Spleen (tissue), 11 donors: ENCODE measurements at regions not wholly inside any gene's neighbourhood (a gene's known extent, or its start where the extent isn't known, plus 50 kb on each side); places are given as distances from the start of the nearest gene placed in this dataset.

Source experiments
- DNase-seq: peaks from one replicate; pipeline ENCODE4 v3.0.0-alpha.2; 2020
- H3K27ac ChIP-seq, 8 donors: fragments of 200-600 bp; sonication (generic) in 7 of 8; 1 replicate in 4 of 8; 2 replicates in 4 of 8; pipeline versions ENCODE4 v1.5.0 to v1.8.0; 2016 to 2021; ENCODE audit warnings: inconsistent platforms in 4 of 8, mild to moderate bottlenecking in 4 of 8, moderate library complexity in 1 of 8
- H3K27me3 ChIP-seq, 7 donors: fragments of 200-600 bp; sonication (generic) in 6 of 7; replicated peaks in 1 of 7; 1 replicate in 4 of 7; 2 replicates in 3 of 7; pipeline versions ENCODE4 v1.5.0 to v1.8.0; 2016 to 2021; ENCODE audit warnings: inconsistent platforms in 3 of 7, mild to moderate bottlenecking in 1 of 7
- H3K36me3 ChIP-seq, 6 donors: fragments of 200-600 bp; sonication (generic) in 5 of 6; 1 replicate in 4 of 6; 2 replicates in 2 of 6; pipeline versions ENCODE4 v1.5.0 to v1.8.0; 2016 to 2021; ENCODE audit warnings: inconsistent platforms in 2 of 6
- H3K4me1 ChIP-seq, 6 donors: fragments of 200-600 bp; sonication (generic) in 5 of 6; 1 replicate in 3 of 6; 2 replicates in 3 of 6; pipeline versions ENCODE4 v1.5.0 to v1.8.0; 2016 to 2021; ENCODE audit warnings: inconsistent platforms in 3 of 6
- H3K4me3 ChIP-seq, 8 donors: fragments of 200-600 bp; sonication (generic) in 7 of 8; 1 replicate in 4 of 8; 2 replicates in 4 of 8; pipeline versions ENCODE4 v1.5.0 to v1.8.0; 2016 to 2021; ENCODE audit warnings: inconsistent platforms in 4 of 8, mild to moderate bottlenecking in 4 of 8, moderate library complexity in 2 of 8
- H3K9me3 ChIP-seq, 8 donors: fragments of 200-600 bp; sonication (generic) in 7 of 8; 1 replicate in 4 of 8; 2 replicates in 4 of 8; pipeline versions ENCODE4 v1.5.0 to v1.8.0; 2016 to 2021; ENCODE audit warnings: inconsistent platforms in 4 of 8
- POLR2A ChIP-seq, 3 donors: fragments of 450-650 bp; IDR thresholded peaks; one replicate each; pipeline ENCODE4 v1.5.1; 2017; ENCODE audit warnings: antibody characterized with exemption in 3 of 3, mild to moderate bottlenecking in 1 of 3
- POLR2AphosphoS5 ChIP-seq, 3 donors: sonication (generic); formaldehyde crosslinking; IDR thresholded peaks; one replicate each; pipeline ENCODE4 v1.5.1; 2017; ENCODE audit warnings: antibody characterized with exemption in 3 of 3
- WGBS, 5 donors: extraction: QIAGEN DNeasy Blood & Tissue Kit in 3 of 5; methylation state at CpG; one replicate each; pipeline versions ENCODE4 v1.1.5 to v1.1.7; 2013 to 2018; 5-methylcytosine and 5-hydroxymethylcytosine counted together
- intact Hi-C: fragments of 100-400 bp; cut with DNase I; formaldehyde crosslinking; loops from one replicate; pipeline ENCODE4 v1.15.0; 2023; ENCODE audit warnings: low total_unique reads
- TF ChIP-seq, protein P1 (sequence below), 11 experiments: fragments of 200-600 bp in 7 of 11; fragments of 450-650 bp in 4 of 11; sonication (generic) in 4 of 11; IDR thresholded peaks in 8 of 11; conservative IDR thresholded peaks in 3 of 11; 1 replicate in 7 of 11; 2 replicates in 4 of 11; pipeline versions ENCODE4 v1.4.0 to v1.8.0; 2016 to 2021; ENCODE audit warnings: antibody characterized with exemption in 11 of 11, inconsistent platforms in 4 of 11, mild to moderate bottlenecking in 1 of 11
- donor health status: healthy with polysubstance abuse.
- donor health status: DM: no; HTN: no; CAD: no; lungs with moderate emphysema.
- donor health status: DM: no; HTN: no; CAD: no.
- donor health status: Bipolar disorder and iron deficiency.
- donor health status: healthy.
- donor health status: DM: no; HTN: no; CAD: no.
- donor health status: DM: yes; HTN: yes; CAD: no.

DNA sequence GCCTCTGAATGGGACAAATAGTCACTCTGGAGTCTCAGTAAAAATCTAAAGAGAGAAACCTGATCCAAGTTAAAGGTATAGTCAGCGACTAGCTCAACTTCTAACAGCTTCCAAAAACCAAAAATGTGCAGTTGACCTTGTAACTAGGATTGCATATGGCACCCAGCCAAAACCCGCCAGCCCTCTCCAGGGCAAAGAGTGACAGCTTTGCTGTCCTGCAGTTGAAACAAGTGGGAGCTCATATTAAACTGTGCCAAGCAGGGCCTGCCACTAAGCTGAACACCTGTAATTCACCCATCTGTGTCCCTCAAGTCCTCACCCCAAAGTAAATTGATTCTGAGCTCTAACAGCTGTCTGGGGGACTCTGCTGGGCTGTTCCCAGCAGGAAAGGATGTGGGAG lies 695.3 kb downstream of the MAFB start:
- TF ChIP-seq, protein P1, sequence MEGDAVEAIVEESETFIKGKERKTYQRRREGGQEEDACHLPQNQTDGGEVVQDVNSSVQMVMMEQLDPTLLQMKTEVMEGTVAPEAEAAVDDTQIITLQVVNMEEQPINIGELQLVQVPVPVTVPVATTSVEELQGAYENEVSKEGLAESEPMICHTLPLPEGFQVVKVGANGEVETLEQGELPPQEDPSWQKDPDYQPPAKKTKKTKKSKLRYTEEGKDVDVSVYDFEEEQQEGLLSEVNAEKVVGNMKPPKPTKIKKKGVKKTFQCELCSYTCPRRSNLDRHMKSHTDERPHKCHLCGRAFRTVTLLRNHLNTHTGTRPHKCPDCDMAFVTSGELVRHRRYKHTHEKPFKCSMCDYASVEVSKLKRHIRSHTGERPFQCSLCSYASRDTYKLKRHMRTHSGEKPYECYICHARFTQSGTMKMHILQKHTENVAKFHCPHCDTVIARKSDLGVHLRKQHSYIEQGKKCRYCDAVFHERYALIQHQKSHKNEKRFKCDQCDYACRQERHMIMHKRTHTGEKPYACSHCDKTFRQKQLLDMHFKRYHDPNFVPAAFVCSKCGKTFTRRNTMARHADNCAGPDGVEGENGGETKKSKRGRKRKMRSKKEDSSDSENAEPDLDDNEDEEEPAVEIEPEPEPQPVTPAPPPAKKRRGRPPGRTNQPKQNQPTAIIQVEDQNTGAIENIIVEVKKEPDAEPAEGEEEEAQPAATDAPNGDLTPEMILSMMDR (IDR thresholded peaks at IDR 0.05 in 8 of 11, conservative IDR thresholded peaks at IDR 0.05 in 3 of 11) = no peak
- TF ChIP-seq POLR2AphosphoS5 (IDR thresholded peaks at IDR 0.05) (no peak), POLR2A (IDR thresholded peaks at IDR 0.05) (no peak)
- peaks cover 0 to 26% (median 15%) of the 10 kb centered on the region in 8 donors for H3K9me3 ChIP-seq
- intact Hi-C loops = no loop called here
- H3K27me3 ChIP-seq = peaks cover 0 to 5% (median 0%) of the 10 kb centered on the region in 7 donors
- no peak overlapping the region for H3K27ac ChIP-seq
- no peak for DNase-seq
- 52 to 73% (median 59%) methylated on average over 2 of the region's 2 CpGs for WGBS, 5 donors
- no peak overlapping the region for H3K4me3 ChIP-seq
- no peaks in the 10 kb centered on the region for H3K36me3 ChIP-seq
- H3K4me1 ChIP-seq = no peaks in the 10 kb centered on the region

DNA sequence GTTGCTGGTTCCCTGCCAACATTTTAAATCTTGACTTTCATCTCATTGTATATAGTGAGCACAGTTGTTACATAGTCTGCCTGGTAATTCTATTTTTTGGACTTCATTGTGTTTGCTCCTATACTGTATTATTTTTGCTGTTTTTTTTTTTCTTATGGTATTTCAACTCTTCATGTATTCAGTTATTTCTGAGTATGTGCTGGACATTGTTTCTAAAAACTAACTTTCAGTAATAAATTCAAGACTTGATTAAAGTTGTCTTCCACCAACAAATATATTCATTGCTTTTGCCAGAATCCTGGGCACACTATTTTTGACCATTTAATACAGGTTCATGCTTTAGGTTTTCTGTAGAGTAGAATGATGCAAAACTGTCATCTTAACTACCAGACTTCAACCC lies 698.3 kb downstream of the MAFB start:
- Histone ChIP-seq H3K4me1 (peaks cover 0 to 14% (median 2%) of the 10 kb centered on the region in 6 donors), H3K4me3 (no peak overlapping the region), H3K9me3 (peaks cover 0 to 22% (median 15%) of the 10 kb centered on the region in 8 donors), H3K36me3 (no peaks in the 10 kb centered on the region), H3K27me3 (no peaks in the 10 kb centered on the region), H3K27ac (no peak overlapping the region)
- intact Hi-C loops = no loop called here
- DNase-seq = no peak
- TF ChIP-seq, protein P1 (IDR thresholded peaks at IDR 0.05 in 8 of 11, conservative IDR thresholded peaks at IDR 0.05 in 3 of 11) = no peak
- no peak for TF ChIP-seq POLR2A (IDR thresholded peaks at IDR 0.05)
- no peak for TF ChIP-seq POLR2AphosphoS5 (IDR thresholded peaks at IDR 0.05)

DNA sequence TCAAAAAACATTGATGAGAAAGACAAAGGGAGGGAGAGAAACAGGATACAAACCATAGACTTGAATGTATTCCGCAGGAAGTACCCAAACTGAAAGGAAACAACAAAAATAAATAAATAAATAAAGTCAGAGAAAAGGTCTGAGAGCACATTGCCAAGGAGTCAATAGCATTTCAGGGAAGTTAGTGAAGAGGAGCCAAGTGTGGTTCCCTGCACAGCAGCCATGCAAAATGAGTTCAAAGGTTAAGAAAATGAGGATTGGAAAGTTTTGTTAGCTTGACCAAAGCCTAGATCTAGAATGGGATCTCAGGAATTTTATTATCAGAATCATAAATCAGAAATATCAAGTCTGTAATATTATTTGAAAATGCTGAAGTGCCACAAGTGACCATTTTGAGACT lies 700.0 kb downstream of the MAFB start:
- H3K9me3 ChIP-seq = peaks cover 0 to 22% (median 15%) of the 10 kb centered on the region in 8 donors
- H3K4me3 ChIP-seq = no peak overlapping the region
- no peak for DNase-seq
- H3K27me3 ChIP-seq = no peaks in the 10 kb centered on the region
- 0% methylated on average over 1 of the region's 1 CpG for WGBS, 5 donors
- TF ChIP-seq, protein P1 (IDR thresholded peaks at IDR 0.05 in 8 of 11, conservative IDR thresholded peaks at IDR 0.05 in 3 of 11) = no peak
- no peak for TF ChIP-seq POLR2A (IDR thresholded peaks at IDR 0.05)
- no peak for TF ChIP-seq POLR2AphosphoS5 (IDR thresholded peaks at IDR 0.05)
- H3K36me3 ChIP-seq = no peaks in the 10 kb centered on the region
- intact Hi-C loops = no loop called here
- no peak overlapping the region for H3K27ac ChIP-seq
- H3K4me1 ChIP-seq = peaks cover 0 to 14% (median 2%) of the 10 kb centered on the region in 6 donors

DNA sequence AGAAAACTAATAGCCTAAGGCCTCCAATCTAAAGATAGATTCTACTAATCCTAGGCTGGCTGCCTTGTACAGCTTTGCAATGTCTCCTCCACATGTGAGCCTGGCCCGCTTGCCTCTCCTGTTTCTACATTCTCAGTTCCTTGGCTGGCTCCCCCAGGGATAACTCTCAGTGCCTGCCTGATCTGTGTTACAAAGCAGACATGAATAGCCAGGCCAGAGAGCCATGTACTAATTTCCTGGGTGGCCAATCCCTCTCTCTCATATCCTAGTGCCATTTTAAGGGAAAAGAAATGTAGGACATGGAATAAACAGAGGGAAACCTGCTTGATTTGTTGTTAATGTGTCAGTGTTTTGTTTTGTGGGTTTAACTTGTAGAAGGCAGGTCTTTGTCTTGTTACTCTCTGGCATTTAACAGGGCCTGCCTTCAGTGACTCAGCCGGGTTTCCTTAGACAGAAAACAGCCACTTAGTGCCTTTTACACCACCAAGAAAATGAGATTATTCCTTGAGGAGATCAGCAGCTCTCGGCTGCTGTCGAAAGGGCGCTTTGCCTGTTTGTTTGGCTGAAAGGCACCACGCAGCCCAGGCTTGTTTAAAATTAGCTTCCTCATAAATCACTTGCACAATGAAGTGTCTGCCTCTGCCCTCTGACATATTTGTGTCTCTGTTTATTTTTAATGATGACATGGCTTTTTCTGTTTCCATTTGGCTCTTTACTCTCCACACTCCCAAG lies 702.7 kb downstream of the MAFB start:
- DNase-seq = no peak
- no peaks in the 10 kb centered on the region for H3K27me3 ChIP-seq
- peaks cover 0 to 14% (median 2%) of the 10 kb centered on the region in 6 donors for H3K4me1 ChIP-seq
- no peaks in the 10 kb centered on the region for H3K36me3 ChIP-seq
- no peak overlapping the region for H3K4me3 ChIP-seq
- H3K27ac ChIP-seq = peak overlapping the region in 4 of 8 donors; percentile 51 to 74 (median 68)
- TF ChIP-seq POLR2A (IDR thresholded peaks at IDR 0.05) (no peak), POLR2AphosphoS5 (IDR thresholded peaks at IDR 0.05) (peak in 1 of 3 donors; percentile 57)
- TF ChIP-seq, protein P1 (IDR thresholded peaks at IDR 0.05 in 8 of 11, conservative IDR thresholded peaks at IDR 0.05 in 3 of 11) = no peak
- peaks cover 0 to 14% (median 13%) of the 10 kb centered on the region in 8 donors for H3K9me3 ChIP-seq
- intact Hi-C loops = no loop called here
- 45 to 57% (median 50%) methylated on average over 6 of the region's 6 CpGs for WGBS, 5 donors
